Neural crest cell (in vitro differentiated cells): ENCODE measurements at regions not wholly inside any gene's neighbourhood (a gene's known extent, or its start where the extent isn't known, plus 50 kb on each side); places are given as distances from the start of the nearest gene placed in this dataset.

Experiments used
- DNase-seq: peaks from one replicate; pipeline ENCODE4 v3.0.0; 2021; ENCODE audit warnings: low read depth, mixed read lengths, low spot score
- H3K27ac Mint-ChIP-seq: one replicate; pipeline ENCODE4 v1.8.0; 2021; ENCODE audit warnings: mild to moderate bottlenecking, mixed read lengths; ENCODE audit not compliant: unreplicated experiment
- H3K27me3 Mint-ChIP-seq: 2 replicates; pipeline ENCODE4 v1.8.0; 2021; ENCODE audit warnings: low read depth, mild to moderate bottlenecking, mixed read lengths
- H3K36me3 Mint-ChIP-seq: 2 replicates; pipeline ENCODE4 v1.8.0; 2021; ENCODE audit warnings: low read depth, mild to moderate bottlenecking, mixed read lengths
- H3K4me1 Mint-ChIP-seq: 2 replicates; pipeline ENCODE4 v1.8.0; 2021; ENCODE audit warnings: mixed read lengths
- H3K4me3 Mint-ChIP-seq: one replicate; pipeline ENCODE4 v1.8.0; 2021; ENCODE audit warnings: mild to moderate bottlenecking, mixed read lengths
- H3K9me3 Mint-ChIP-seq: 2 replicates; pipeline ENCODE4 v1.8.0; 2021; ENCODE audit warnings: mixed read lengths
- CTCF ChIP-seq: fragments of 200-600 bp; sonication (generic); conservative IDR thresholded peaks from 2 replicates; pipeline ENCODE4 v1.5.0; 2021; ENCODE audit warnings: antibody characterized with exemption, mild to moderate bottlenecking

DNA sequence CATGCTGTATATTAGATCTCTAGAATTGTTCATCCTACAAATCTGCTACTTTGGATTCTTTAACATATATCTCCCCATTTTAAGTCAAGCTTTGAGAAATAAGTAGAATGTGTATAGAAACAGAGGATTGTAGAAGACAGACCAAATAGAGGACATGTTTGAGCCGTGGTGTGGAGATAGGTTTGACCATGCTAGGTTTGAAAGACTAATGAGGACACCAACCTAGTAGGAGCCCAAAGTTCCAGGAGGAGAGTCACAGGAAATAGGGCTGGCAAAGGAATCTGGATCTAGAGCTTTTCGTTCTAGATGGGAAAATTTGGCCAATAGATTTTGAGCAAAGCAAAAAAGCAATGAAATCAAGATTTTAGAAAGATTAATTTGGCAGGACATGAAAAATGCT lies 60.5 kb upstream of the TBX20 start:
- Mint-ChIP-seq H3K4me3 (no peak overlapping the region), H3K27ac (no peak overlapping the region), H3K27me3 (peaks cover 19% of the 10 kb centered on the region), H3K36me3 (no peaks in the 10 kb centered on the region), H3K4me1 (no peaks in the 10 kb centered on the region), H3K9me3 (peaks cover 2% of the 10 kb centered on the region)
- TF ChIP-seq CTCF = no peak
- DNase-seq = no peak

DNA sequence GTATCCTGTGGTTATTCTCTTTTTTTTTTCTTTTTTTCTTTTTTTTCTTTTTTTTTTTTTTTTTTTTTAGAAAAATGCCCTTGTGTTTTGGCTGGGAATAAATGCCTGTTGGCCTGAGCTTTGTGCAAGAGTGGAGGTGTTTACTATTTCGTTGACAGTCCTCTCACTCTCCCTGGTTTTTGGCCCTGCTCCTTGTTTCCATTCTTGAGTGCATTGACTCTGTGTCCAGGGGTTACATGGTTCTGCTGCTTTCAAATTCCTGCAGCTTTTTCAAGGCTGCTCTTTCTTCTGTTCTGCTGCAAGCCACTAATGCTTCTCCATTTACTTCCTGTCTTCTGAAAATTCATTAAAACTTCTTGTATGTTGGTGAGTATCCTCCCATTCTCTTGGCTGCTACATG lies 59.7 kb upstream of the TBX20 start:
- H3K9me3 Mint-ChIP-seq = peaks cover 2% of the 10 kb centered on the region
- no peak for DNase-seq
- no peak overlapping the region for H3K27ac Mint-ChIP-seq
- H3K27me3 Mint-ChIP-seq = peaks cover 19% of the 10 kb centered on the region
- H3K36me3 Mint-ChIP-seq = no peaks in the 10 kb centered on the region
- TF ChIP-seq CTCF = no peak
- no peaks in the 10 kb centered on the region for H3K4me1 Mint-ChIP-seq
- no peak overlapping the region for H3K4me3 Mint-ChIP-seq
